ENCODE measurements at regions not wholly inside any gene's neighbourhood (a gene's known extent, or its start where the extent isn't known, plus 50 kb on each side); places are given as distances from the start of the nearest gene placed in this dataset.
"Not testable (repeated sequence)": the region's sequence is repeated elsewhere in the genome, so short reads cannot be mapped to it uniquely, and the experiment has no call there.

- DNase-seq, result not testable (repeated sequence)
Observed at GRCh38 chr21:5975719-5976118, 4545.7 kb upstream of the TPTE start.

GRCh38 chr21:5997586-5997985 lies 4523.8 kb upstream of the TPTE start:
- not testable (repeated sequence) for DNase-seq

- DNase-seq, result not testable (repeated sequence)
Observed at GRCh38 chr21:6015422-6016057, 4505.8 kb upstream of the TPTE start.

GRCh38 chr21:6020460-6020859 lies 4500.9 kb upstream of the TPTE start:
- not testable (repeated sequence) for DNase-seq

DNA sequence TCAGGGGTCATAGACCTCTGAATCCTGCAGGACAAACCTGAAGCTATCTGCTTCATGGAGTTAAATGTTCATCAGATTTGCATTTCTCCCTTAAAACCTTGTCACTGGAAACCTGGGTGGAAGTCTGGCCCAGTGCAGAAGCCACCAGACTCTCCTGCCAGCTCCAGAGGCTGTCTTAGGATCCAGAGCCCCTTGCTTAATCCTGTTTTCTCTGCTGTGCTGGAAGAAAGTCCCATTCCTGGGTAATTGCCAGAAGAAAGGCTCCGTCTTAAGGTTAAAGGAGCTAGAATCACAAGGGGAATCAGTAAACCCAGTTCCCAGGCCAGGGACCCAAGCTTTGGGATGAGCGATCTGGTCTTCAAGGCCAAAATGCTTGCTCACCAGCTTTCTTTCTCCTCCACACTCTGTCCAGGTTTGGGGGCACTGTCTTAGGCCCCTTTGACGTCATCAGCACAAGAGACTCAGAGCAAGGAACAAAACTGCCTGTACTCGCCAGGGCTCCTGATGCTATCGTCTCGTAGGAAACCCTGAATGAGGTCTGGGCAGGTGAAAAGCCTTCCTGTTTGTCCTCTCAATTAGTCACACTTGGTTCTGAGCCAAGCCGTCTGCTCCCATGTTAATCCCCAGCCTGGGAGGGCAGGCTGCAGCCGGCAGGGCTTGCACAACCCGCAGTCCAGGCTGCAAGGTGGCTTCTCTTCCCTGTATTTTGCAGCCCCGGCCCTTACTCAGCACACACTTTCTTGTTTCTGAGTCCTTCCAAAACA lies 4500.2 kb upstream of the TPTE start:
- not testable (repeated sequence) for DNase-seq

DNA sequence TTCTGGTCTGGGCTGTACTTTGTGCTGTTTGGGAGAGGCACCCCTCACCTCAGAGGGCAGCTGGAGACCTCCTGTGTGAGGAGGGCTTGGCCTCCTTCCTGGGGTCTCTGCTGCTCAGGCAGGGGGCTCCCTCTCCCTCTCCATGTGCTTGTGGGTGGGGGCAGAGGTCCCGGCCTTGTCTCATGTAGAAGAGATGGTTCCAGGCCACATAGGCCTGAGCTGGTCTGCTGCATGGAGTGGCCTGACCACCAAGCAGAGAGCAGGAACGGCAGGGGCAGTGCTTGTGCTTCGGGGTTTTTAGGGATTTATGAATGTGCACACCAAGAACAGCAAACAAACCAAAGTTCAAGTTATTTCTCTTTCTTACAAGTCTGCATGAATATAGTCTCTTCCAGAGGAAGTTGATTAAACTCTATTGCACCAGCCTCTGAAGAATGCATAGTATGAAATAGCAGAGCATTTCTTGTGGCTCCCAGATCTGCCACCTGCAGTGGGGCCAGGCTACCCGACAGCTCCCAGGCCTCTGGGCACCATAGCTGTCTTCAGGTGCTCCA lies 4499.6 kb upstream of the TPTE start:
- DNase-seq, result not testable (repeated sequence)

DNA sequence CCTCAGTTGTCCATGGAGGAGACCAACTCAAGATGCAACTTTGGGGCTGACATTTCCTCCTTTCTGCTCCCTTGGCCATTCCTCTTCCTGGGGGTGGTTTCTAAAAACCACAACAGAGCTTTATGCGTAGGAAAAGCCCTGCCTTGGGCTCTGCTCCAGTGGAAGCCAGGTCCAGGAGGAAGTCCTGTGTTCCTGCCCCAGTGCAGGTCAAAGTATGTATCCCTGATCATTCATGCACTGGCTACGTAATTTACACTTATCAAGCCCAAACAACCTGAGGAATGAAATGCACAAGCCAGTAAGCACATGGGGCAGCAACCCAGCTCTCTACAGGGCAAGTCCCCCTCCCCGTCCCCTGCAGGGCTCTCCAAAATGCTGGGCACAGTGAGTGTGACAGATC lies 4498.1 kb upstream of the TPTE start:
- not testable (repeated sequence) for DNase-seq

DNA sequence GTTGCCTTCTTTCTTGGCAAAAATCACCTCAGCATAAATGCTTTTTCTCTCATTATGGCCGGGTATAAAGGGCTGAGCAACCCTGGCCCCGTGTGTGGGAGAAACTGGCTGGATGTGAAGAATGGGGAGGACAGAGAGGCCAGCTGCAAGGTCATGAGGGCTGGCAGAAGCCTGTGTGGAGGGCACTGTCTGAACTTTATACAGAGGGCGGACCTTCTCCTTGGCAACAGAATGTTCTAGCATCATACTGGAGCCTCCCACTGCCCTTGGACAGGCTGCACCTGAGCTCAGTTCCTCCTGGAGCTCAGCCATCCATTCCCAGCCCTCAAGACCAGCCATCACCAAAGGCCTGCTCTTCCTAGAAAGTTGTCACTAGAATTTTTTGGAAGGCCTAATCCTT lies 4496.2 kb upstream of the TPTE start:
- not testable (repeated sequence) for DNase-seq

GRCh38 chr21:6027497-6027896 lies 4493.9 kb upstream of the TPTE start:
- not testable (repeated sequence) for DNase-seq

DNA sequence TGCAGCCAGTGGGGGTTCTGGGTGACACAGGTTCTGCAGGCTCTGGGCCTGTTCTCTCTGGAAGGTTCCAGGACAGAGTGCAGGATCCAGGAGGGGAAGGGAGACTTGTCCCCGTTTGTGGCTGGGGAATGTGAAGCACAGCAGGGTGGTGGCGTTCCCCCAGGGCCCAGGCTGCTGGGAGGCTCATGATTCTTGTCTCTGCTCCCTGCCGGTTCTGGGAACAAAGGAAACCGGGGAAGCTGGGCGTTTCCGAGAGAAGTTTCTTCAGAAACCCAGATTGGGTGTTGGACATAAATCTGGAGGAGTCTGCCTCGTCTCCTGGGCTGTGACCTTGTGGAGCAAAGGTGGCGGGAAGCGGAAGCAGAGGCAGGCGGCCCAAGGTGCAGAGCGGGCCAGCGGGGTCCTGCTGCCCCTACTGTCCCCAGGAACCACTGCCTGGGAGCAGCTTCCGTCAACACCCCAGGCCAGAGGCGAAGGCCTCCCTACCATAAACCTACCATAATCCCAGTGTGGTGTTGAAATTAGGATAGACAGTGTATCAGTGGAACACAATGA lies 4487.2 kb upstream of the TPTE start:
- not testable (repeated sequence) for DNase-seq

DNA sequence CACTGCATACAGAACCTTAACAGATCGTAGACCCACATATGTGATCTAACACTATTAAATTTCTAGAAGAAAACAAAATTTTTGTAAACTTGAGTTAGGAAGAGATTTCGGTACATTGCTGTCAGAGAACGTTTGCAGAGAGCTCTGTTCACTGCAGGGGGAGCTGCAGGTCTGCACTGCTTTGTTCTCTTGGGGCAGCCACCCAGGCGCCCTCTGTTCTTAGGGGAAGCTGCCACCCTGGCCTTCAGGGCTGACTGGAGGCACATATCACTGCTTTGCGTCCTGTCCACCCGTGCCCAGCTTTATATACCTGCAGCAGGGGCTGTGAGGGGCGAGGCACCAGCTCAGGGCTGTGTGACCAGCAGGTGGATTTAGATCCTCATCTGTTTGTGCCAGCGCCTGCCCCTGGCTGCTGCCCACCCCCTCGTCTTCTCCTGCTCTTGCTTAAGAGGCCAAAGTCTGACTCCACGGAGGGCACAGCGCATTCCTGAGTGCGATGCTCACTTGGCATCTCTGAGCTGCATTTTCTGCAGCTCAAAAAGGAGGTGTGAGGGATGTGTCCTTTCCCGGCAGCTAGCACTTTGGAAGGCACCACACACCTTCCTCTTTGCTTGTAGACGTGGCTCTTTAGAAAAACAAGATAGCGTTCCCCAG lies 4486.4 kb upstream of the TPTE start:
- DNase-seq, result not testable (repeated sequence)

DNA sequence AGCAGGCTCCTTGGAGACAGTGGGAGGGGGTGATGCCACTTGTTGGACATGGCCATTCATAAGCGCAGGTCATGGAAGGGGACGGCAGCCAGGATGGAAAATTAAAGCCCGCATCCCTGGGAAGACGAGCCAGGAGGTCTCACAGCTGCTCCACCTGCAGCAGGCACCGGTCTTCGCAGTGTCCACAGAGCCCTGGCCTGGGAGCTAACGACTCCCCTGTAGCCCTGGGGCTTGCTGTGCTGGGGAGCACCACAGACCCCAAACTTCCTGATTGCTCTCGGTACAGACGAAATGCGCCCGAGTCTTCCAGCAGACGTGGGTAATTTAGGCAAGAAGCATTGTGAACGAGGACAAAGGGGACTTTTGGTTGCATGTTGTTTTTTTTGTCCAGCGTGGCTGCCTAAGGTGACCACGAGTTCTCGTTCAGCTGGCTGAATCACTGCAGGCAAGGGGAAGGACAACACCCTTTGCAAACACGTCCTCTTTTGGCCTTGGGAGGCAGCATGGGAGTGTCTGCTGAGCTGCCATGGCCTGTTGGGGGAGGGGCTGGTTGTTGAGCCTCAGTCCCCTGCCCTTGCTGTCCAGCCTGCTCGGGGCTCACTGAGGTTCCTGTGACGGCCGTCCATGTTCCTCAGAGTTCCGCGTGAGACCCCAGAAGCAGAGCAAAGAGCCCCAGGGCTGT lies 4485.8 kb upstream of the TPTE start:
- not testable (repeated sequence) for DNase-seq

DNA sequence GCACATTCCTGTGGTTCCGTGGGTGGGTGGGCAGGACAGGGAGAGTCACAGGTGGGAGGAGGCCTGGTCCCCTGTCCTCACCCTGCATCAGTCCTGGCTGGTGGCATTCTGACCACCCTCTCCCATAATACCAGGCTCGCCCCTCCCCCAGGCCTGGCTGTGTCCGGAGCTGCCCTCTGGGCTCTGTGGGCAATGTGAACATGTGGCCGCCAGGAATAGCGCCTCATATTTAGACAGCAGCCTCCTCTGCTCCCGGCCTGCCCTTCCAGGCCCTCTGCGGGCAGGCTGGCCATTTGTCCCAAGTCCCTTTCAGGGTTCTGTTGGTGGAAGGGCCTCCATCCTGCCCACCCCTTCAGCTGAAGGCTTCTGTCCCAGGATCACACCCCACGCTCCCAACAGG lies 4482.2 kb upstream of the TPTE start:
- DNase-seq, result not testable (repeated sequence)

- DNase-seq, result not testable (repeated sequence)
Observed at GRCh38 chr21:6040095-6040494, 4481.3 kb upstream of the TPTE start.

DNA sequence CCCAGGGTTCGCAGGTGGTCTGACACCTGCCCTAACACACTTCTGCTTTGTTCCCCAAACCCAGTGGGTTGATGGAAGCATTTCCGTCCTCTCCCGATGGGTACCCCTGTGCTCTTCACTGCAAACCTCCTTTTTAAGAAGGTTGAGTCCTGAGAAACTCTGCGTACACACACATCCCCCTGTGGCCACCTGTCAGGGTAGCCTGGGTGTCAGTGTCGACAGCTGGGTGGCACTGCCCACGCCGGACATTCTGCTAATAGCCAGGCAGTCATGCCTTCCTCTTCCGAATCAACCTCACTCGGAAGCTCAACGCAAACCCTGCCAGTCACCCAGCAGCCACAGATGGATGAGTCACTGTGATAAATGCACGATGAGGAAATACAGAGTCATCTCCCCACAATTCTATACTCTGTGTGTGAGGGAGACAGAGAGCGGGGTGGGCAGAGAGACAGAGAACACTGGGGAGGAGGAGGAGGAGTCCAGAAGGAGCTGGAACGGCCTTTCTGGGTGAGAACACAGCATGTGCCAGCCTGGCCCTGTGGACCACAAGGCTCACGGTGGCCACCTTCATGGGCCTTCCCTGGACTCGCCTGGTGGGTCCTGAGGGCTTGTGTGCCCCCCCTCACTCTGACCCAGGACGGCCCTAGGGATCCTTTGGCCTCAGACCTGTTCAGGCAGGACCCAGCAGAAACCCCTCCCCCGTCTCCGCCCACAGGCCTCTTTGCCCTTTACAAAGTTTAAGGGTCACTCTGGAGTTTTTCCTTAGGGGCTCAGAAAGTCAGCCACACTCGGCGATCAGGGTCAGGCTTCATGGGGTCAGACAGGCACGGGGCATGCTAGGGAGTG lies 4477.7 kb upstream of the TPTE start:
- DNase-seq, result not testable (repeated sequence)

- not testable (repeated sequence) for DNase-seq
Observed at GRCh38 chr21:6044695-6045094, 4476.7 kb upstream of the TPTE start.

GRCh38 chr21:6049930-6050329 lies 4471.5 kb upstream of the TPTE start:
- DNase-seq, result not testable (repeated sequence)

DNA sequence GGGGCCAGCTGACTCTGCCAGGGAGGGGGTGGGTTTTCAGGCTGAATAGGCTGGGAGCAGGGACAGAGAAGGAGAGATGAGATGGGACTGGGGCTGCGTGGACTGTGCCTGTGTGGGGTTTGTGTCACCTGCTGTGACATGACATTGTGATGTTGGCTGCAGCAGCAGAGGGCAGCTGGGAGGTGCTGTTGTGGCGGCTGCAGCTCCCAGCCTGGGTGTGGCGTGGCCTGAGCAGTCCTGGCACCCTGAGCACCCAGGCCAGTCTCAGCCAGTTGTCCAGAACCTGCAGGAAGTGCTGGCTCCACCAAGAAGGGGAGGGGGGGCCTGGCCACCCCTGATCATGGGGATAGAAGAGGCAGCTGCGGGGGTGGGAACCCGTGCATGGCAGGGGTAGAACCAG lies 4469.3 kb upstream of the TPTE start:
- not testable (repeated sequence) for DNase-seq

DNA sequence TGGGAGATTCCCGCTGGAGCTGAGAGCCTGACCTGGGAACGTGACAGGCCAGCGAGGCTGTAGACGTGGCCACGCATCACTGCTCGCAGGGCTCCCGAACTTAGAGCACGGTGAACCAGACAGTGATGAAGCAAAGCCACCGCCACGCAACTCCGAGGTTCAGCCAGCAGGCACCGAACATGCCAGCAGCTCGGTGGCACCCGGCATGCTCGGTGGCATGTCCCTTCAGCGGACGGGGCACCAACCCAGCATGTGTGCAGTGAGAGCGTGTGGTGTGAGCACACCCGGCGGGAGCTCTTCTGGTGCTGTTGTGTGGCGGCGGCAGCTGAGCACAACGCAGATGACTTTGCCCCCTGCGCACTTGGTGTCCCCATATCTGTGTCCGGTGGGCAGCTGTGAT lies 4468.2 kb upstream of the TPTE start:
- not testable (repeated sequence) for DNase-seq

- DNase-seq, result not testable (repeated sequence)
Observed at GRCh38 chr21:6058997-6059396, 4462.4 kb upstream of the TPTE start.

GRCh38 chr21:6060054-6060681 lies 4461.2 kb upstream of the TPTE start:
- DNase-seq, result not testable (repeated sequence)

All from CD4-positive, alpha-beta T cell treated with Interleukin-4 for 1 hour (primary cell).